Activated CD4-positive, alpha-beta T cell treated with anti-CD3 and anti-CD28 coated beads for 36 hours (primary cell): ENCODE measurements at regions not wholly inside any gene's neighbourhood (a gene's known extent, or its start where the extent isn't known, plus 50 kb on each side); places are given as distances from the start of the nearest gene placed in this dataset.

ENCODE experiments used
- ATAC-seq: fragments of 200-7000 bp; cut with Tn5 transposase; one replicate; pipeline ENCODE4 v1.10.0; 2021; ENCODE audit warnings: mild to moderate bottlenecking, moderate library complexity
- CTCF ChIA-PET: fragments of 350-600 bp; sonication (Branson Sonifier 250); formaldehyde crosslinking; loops from one replicate; lab custom pipeline; 2021; ENCODE audit warnings: antibody characterized with exemption; lab: Charles Lee
- POLR2A ChIA-PET: fragments of 350-600 bp; sonication (Branson Sonifier 250); formaldehyde crosslinking; loops from one replicate; lab custom pipeline; 2021; ENCODE audit warnings: antibody characterized with exemption, inconsistent platforms; lab: Charles Lee
- DNase-seq: peaks from one replicate; pipeline ENCODE4 v3.0.0-alpha.2; 2020
- H3K27ac Mint-ChIP-seq: one replicate; pipeline ENCODE4 v1.8.0; 2021; ENCODE audit warnings: mixed read lengths
- H3K27me3 Mint-ChIP-seq: one replicate; pipeline ENCODE4 v1.8.0; 2021; ENCODE audit warnings: mixed read lengths
- H3K36me3 Mint-ChIP-seq: one replicate; pipeline ENCODE4 v1.8.0; 2021; ENCODE audit warnings: low read depth, mixed read lengths
- H3K4me1 Mint-ChIP-seq: one replicate; pipeline ENCODE4 v1.8.0; 2021; ENCODE audit warnings: mixed read lengths
- H3K4me3 Mint-ChIP-seq: one replicate; pipeline ENCODE4 v1.8.0; 2021; ENCODE audit warnings: mild to moderate bottlenecking, moderate library complexity, mixed read lengths
- H3K9me3 Mint-ChIP-seq: one replicate; pipeline ENCODE4 v1.8.0; 2021; ENCODE audit warnings: low read depth, mixed read lengths
- intact Hi-C, 2 experiments: fragments of 100-400 bp; cut with DNase I in 1 of 2; cut with micrococcal nuclease in 1 of 2; formaldehyde crosslinking; loops; one replicate each; pipeline versions ENCODE4 v1.14.2 to v1.15.1; 2022 to 2024; cut with DNase I, micrococcal nuclease

- no peaks in the 10 kb centered on the region for H3K36me3 Mint-ChIP-seq
- ChIA-PET POLR2A (no interaction called here), CTCF (interaction anchor here (0.6 kb wide), 1 partner anchor 96 kb away, joined by 3 read pairs; no protein-coding TSS in a partner anchor)
- no peaks in the 10 kb centered on the region for H3K4me1 Mint-ChIP-seq
- no peaks in the 10 kb centered on the region for H3K27me3 Mint-ChIP-seq
- H3K27ac Mint-ChIP-seq = no peak overlapping the region
- no peak for DNase-seq
- intact Hi-C loops = no loop called here
- ATAC-seq = no peak
- no peak overlapping the region for H3K4me3 Mint-ChIP-seq
- peaks cover 11% of the 10 kb centered on the region for H3K9me3 Mint-ChIP-seq
Observed at GRCh38 chr2:145992572-145992971, 1472.7 kb upstream of the ZEB2 start.

GRCh38 chr2:145987793-145988192 is 1467.9 kb upstream of the ZEB2 start:
- ChIA-PET CTCF (no interaction called here), POLR2A (no interaction called here)
- Mint-ChIP-seq H3K9me3 (no peaks in the 10 kb centered on the region), H3K27ac (no peak overlapping the region), H3K4me3 (no peak overlapping the region), H3K4me1 (no peaks in the 10 kb centered on the region), H3K36me3 (no peaks in the 10 kb centered on the region), H3K27me3 (no peaks in the 10 kb centered on the region)
- DNase-seq (no peak), ATAC-seq (no peak)
- intact Hi-C loops = no loop called here

- POLR2A ChIA-PET = no interaction called here
- DNase-seq = no peak
- CTCF ChIA-PET = no interaction called here
- Mint-ChIP-seq H3K36me3 (no peaks in the 10 kb centered on the region), H3K4me1 (no peaks in the 10 kb centered on the region), H3K9me3 (no peaks in the 10 kb centered on the region), H3K4me3 (no peak overlapping the region), H3K27me3 (no peaks in the 10 kb centered on the region), H3K27ac (no peak overlapping the region)
- intact Hi-C loops = no loop called here
- no peak for ATAC-seq
Observed at GRCh38 chr2:145985517-145985916, 1465.6 kb upstream of the ZEB2 start.

- no peak overlapping the region for H3K27ac Mint-ChIP-seq
- DNase-seq (no peak), ATAC-seq (no peak)
- H3K36me3 Mint-ChIP-seq = no peaks in the 10 kb centered on the region
- CTCF ChIA-PET = no interaction called here
- POLR2A ChIA-PET = no interaction called here
- H3K9me3 Mint-ChIP-seq = no peaks in the 10 kb centered on the region
- intact Hi-C loops = no loop called here
- H3K27me3 Mint-ChIP-seq = no peaks in the 10 kb centered on the region
- no peak overlapping the region for H3K4me3 Mint-ChIP-seq
- H3K4me1 Mint-ChIP-seq = no peaks in the 10 kb centered on the region
Observed at GRCh38 chr2:145984580-145984979, 1464.7 kb upstream of the ZEB2 start.

- Mint-ChIP-seq H3K27me3 (no peaks in the 10 kb centered on the region), H3K9me3 (no peaks in the 10 kb centered on the region), H3K36me3 (no peaks in the 10 kb centered on the region), H3K4me3 (no peak overlapping the region), H3K4me1 (no peaks in the 10 kb centered on the region), H3K27ac (no peak overlapping the region)
- intact Hi-C loops = no loop called here
- ChIA-PET CTCF (no interaction called here), POLR2A (no interaction called here)
- no peak for DNase-seq
- ATAC-seq = no peak
Observed at GRCh38 chr2:145980318-145980717, 1460.4 kb upstream of the ZEB2 start.

GRCh38 chr2:145975406-145975805 is 1455.5 kb upstream of the ZEB2 start:
- H3K27me3 Mint-ChIP-seq = no peaks in the 10 kb centered on the region
- H3K27ac Mint-ChIP-seq = no peak overlapping the region
- ChIA-PET CTCF (no interaction called here), POLR2A (no interaction called here)
- H3K4me3 Mint-ChIP-seq = no peak overlapping the region
- no peaks in the 10 kb centered on the region for H3K9me3 Mint-ChIP-seq
- DNase-seq (no peak), ATAC-seq (no peak)
- no peaks in the 10 kb centered on the region for H3K36me3 Mint-ChIP-seq
- intact Hi-C loops = no loop called here
- no peaks in the 10 kb centered on the region for H3K4me1 Mint-ChIP-seq

GRCh38 chr2:145961846-145962245 is 1441.9 kb upstream of the ZEB2 start:
- Mint-ChIP-seq H3K27ac (no peak overlapping the region), H3K4me1 (no peaks in the 10 kb centered on the region), H3K36me3 (no peaks in the 10 kb centered on the region), H3K27me3 (no peaks in the 10 kb centered on the region), H3K9me3 (peaks cover 18% of the 10 kb centered on the region), H3K4me3 (no peak overlapping the region)
- intact Hi-C loops = no loop called here
- CTCF ChIA-PET = interaction anchor here (0.7 kb wide), 1 partner anchor 28 kb away, joined by 3 read pairs; no protein-coding TSS in a partner anchor
- POLR2A ChIA-PET = no interaction called here
- ATAC-seq (no peak), DNase-seq (no peak)

- ATAC-seq (no peak), DNase-seq (no peak)
- CTCF ChIA-PET = no interaction called here
- no peaks in the 10 kb centered on the region for H3K36me3 Mint-ChIP-seq
- H3K4me3 Mint-ChIP-seq = no peak overlapping the region
- H3K27me3 Mint-ChIP-seq = no peaks in the 10 kb centered on the region
- H3K27ac Mint-ChIP-seq = no peak overlapping the region
- peaks cover 14% of the 10 kb centered on the region for H3K9me3 Mint-ChIP-seq
- intact Hi-C loops = no loop called here
- no peaks in the 10 kb centered on the region for H3K4me1 Mint-ChIP-seq
- POLR2A ChIA-PET = no interaction called here
Observed at GRCh38 chr2:145960479-145961163, 1440.7 kb upstream of the ZEB2 start.

- Mint-ChIP-seq H3K27ac (no peak overlapping the region), H3K36me3 (no peaks in the 10 kb centered on the region), H3K27me3 (no peaks in the 10 kb centered on the region), H3K4me1 (no peaks in the 10 kb centered on the region), H3K4me3 (no peak overlapping the region), H3K9me3 (peaks cover 21% of the 10 kb centered on the region)
- ATAC-seq (no peak), DNase-seq (no peak)
- CTCF ChIA-PET = no interaction called here
- intact Hi-C loops = no loop called here
- POLR2A ChIA-PET = no interaction called here
Observed at GRCh38 chr2:145958611-145959010, 1438.7 kb upstream of the ZEB2 start.

- CTCF ChIA-PET = no interaction called here
- POLR2A ChIA-PET = no interaction called here
- H3K4me3 Mint-ChIP-seq = no peak overlapping the region
- no peaks in the 10 kb centered on the region for H3K4me1 Mint-ChIP-seq
- H3K36me3 Mint-ChIP-seq = no peaks in the 10 kb centered on the region
- peaks cover 23% of the 10 kb centered on the region for H3K9me3 Mint-ChIP-seq
- no peak overlapping the region for H3K27ac Mint-ChIP-seq
- H3K27me3 Mint-ChIP-seq = no peaks in the 10 kb centered on the region
- intact Hi-C loops = no loop called here
- no peak for DNase-seq
- no peak for ATAC-seq
Observed at GRCh38 chr2:145957929-145958328, 1438.0 kb upstream of the ZEB2 start.

GRCh38 chr2:145939949-145940348 is 1420.0 kb upstream of the ZEB2 start:
- CTCF ChIA-PET = no interaction called here
- POLR2A ChIA-PET = no interaction called here
- Mint-ChIP-seq H3K4me3 (no peak overlapping the region), H3K4me1 (no peaks in the 10 kb centered on the region), H3K36me3 (no peaks in the 10 kb centered on the region), H3K27me3 (no peaks in the 10 kb centered on the region), H3K27ac (no peak overlapping the region), H3K9me3 (peaks cover 2% of the 10 kb centered on the region)
- intact Hi-C loops = no loop called here
- ATAC-seq (no peak), DNase-seq (no peak)

GRCh38 chr2:145935016-145935415 is 1415.1 kb upstream of the ZEB2 start:
- DNase-seq (no peak), ATAC-seq (no peak)
- intact Hi-C loops = no loop called here
- no peaks in the 10 kb centered on the region for H3K36me3 Mint-ChIP-seq
- no peaks in the 10 kb centered on the region for H3K9me3 Mint-ChIP-seq
- no peaks in the 10 kb centered on the region for H3K4me1 Mint-ChIP-seq
- CTCF ChIA-PET = interaction anchor here (0.7 kb wide), 1 partner anchor 208 kb away, joined by 3 read pairs; no protein-coding TSS in a partner anchor
- no peak overlapping the region for H3K27ac Mint-ChIP-seq
- H3K4me3 Mint-ChIP-seq = no peak overlapping the region
- H3K27me3 Mint-ChIP-seq = no peaks in the 10 kb centered on the region
- POLR2A ChIA-PET = no interaction called here
